ENCODE measurements at regions not wholly inside any gene's neighbourhood (a gene's known extent, or its start where the extent isn't known, plus 50 kb on each side); places are given as distances from the start of the nearest gene placed in this dataset.

DNA sequence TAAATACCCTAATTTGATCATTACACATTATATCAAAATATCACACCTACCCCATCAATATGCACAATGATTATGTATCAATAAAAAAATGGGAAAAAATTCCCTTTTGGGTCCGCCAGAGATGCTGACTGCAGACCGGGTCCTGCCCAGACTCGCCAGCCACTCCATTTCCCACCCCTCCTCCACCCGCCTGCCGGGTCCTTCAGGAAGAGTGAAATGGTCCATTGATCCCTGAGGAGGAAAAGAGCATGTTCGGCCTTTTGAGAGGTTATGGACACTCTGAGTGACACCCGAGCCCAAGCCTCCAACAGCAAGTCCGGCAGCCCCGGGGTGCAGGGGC is 123.9 kb upstream of the ZFHX3 start:
- no peaks in the 10 kb centered on the region for H3K79me2 ChIP-seq (ENCODE audit: control insufficient read depth, insufficient read depth, low read length)
- in situ Hi-C loops (cut with MboI), result no loop called here
- H4K20me1 ChIP-seq (ENCODE audit: control insufficient read depth, insufficient read depth), result no peaks in the 10 kb centered on the region
- WGBS (ENCODE audit: insufficient coverage, insufficient replicate concordance, low lambda C conversion rate, missing lambda C conversion rate), result 75% methylated on average over 9 of the region's 9 CpGs
- no peak overlapping the region for H2AFZ ChIP-seq (ENCODE audit: control insufficient read depth, low read depth, low read length)
- FAIRE-seq (no peak), DNase-seq (ENCODE audit: low read depth, low spot score) (no peak), ATAC-seq (no peak)
- RAD21 ChIA-PET (ENCODE audit: unreplicated experiment), result no interaction called here
- H3K9me3 ChIP-seq (replicated peaks; ENCODE audit: control insufficient read depth, insufficient read depth, low read length), result no peaks in the 10 kb centered on the region
- TF ChIP-seq KAT2A (conservative IDR thresholded peaks at IDR 0.05; ENCODE audit: control insufficient read depth, low read depth, low read length), result no peak
- no peak for TF ChIP-seq POLR2AphosphoS2 (IDR thresholded peaks at IDR 0.05; ENCODE audit: low read depth, low read length)
- TF ChIP-seq JUND (IDR thresholded peaks at IDR 0.05; ENCODE audit: low read depth, low read length), result no peak
- TF ChIP-seq SUPT20H (IDR thresholded peaks at IDR 0.05; ENCODE audit: borderline replicate concordance, control insufficient read depth, low read depth, low read length), result no peak
- TF ChIP-seq, protein P1, sequence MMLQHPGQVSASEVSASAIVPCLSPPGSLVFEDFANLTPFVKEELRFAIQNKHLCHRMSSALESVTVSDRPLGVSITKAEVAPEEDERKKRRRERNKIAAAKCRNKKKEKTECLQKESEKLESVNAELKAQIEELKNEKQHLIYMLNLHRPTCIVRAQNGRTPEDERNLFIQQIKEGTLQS (IDR thresholded peaks at IDR 0.05; ENCODE audit: borderline replicate concordance, extremely low read depth, low read depth, low read length), result no peak
- TF ChIP-seq IKZF2 (IDR thresholded peaks at IDR 0.05), result no peak
- TF ChIP-seq MTA2 (IDR thresholded peaks at IDR 0.05; ENCODE audit: low read depth), result no peak
- no peak for TF ChIP-seq ZBED1 (IDR thresholded peaks at IDR 0.05; ENCODE audit: borderline replicate concordance)
- no peak for TF ChIP-seq RFX5 (IDR thresholded peaks at IDR 0.05; ENCODE audit: low read depth, low read length)
- no peak for TF ChIP-seq HDAC6 (IDR thresholded peaks at IDR 0.05; ENCODE audit: unreplicated experiment)
- no peak for TF ChIP-seq EP300 (IDR thresholded peaks at IDR 0.05; ENCODE audit: borderline replicate concordance in 1 of 2, control insufficient read depth in 1 of 2, low read depth in 2 of 2, low read length in 2 of 2)
- TF ChIP-seq, protein P2, sequence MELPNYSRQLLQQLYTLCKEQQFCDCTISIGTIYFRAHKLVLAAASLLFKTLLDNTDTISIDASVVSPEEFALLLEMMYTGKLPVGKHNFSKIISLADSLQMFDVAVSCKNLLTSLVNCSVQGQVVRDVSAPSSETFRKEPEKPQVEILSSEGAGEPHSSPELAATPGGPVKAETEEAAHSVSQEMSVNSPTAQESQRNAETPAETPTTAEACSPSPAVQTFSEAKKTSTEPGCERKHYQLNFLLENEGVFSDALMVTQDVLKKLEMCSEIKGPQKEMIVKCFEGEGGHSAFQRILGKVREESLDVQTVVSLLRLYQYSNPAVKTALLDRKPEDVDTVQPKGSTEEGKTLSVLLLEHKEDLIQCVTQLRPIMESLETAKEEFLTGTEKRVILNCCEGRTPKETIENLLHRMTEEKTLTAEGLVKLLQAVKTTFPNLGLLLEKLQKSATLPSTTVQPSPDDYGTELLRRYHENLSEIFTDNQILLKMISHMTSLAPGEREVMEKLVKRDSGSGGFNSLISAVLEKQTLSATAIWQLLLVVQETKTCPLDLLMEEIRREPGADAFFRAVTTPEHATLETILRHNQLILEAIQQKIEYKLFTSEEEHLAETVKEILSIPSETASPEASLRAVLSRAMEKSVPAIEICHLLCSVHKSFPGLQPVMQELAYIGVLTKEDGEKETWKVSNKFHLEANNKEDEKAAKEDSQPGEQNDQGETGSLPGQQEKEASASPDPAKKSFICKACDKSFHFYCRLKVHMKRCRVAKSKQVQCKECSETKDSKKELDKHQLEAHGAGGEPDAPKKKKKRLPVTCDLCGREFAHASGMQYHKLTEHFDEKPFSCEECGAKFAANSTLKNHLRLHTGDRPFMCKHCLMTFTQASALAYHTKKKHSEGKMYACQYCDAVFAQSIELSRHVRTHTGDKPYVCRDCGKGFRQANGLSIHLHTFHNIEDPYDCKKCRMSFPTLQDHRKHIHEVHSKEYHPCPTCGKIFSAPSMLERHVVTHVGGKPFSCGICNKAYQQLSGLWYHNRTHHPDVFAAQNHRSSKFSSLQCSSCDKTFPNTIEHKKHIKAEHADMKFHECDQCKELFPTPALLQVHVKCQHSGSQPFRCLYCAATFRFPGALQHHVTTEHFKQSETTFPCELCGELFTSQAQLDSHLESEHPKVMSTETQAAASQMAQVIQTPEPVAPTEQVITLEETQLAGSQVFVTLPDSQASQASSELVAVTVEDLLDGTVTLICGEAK (IDR thresholded peaks at IDR 0.05; ENCODE audit: borderline replicate concordance), result no peak
- no peak for TF ChIP-seq RAD21 (IDR thresholded peaks at IDR 0.05; ENCODE audit: insufficient read depth, low read depth, low read length)
- intact Hi-C loops (cut with micrococcal nuclease; ENCODE audit: unreplicated experiment), result no loop called here
- CTCF ChIA-PET, result interaction anchor here (1.4 kb wide), 1 partner anchor 339 kb away, joined by 4 read pairs; no protein-coding TSS in a partner anchor
- BruUV-seq (replicated peaks), result no TSS peak
- H3K27me3 ChIP-seq (replicated peaks in 1 of 2; ENCODE audit: control insufficient read depth in 2 of 2, insufficient read depth in 2 of 2, low read length in 1 of 2), result no peaks in the 10 kb centered on the region
- H3K4me1 ChIP-seq (ENCODE audit: control insufficient read depth, insufficient read depth, low read length), result no peaks in the 10 kb centered on the region
- H3K4me3 ChIP-seq, result no peak overlapping the region
- H3K27ac ChIP-seq (ENCODE audit: control insufficient read depth, insufficient read depth), result no peak overlapping the region
- no peak overlapping the region for H3K4me2 ChIP-seq (ENCODE audit: control insufficient read depth, insufficient read depth)
- H3K36me3 ChIP-seq (ENCODE audit: control insufficient read depth in 2 of 2, insufficient read depth in 2 of 2, low read length in 1 of 2), result no peaks in the 10 kb centered on the region
- no peak overlapping the region for H3K9ac ChIP-seq (ENCODE audit: control insufficient read depth, insufficient read depth, low read length)
- SMC1A ChIA-PET (ENCODE audit: uncharacterized antibody, unreplicated experiment), result no interaction called here
- POLR2A ChIA-PET, result no interaction called here
